Activated CD4-positive, alpha-beta memory T cell treated with anti-CD3 and anti-CD28 coated beads for 36 hours (primary cell): ENCODE measurements at regions not wholly inside any gene's neighbourhood (a gene's known extent, or its start where the extent isn't known, plus 50 kb on each side); places are given as distances from the start of the nearest gene placed in this dataset.

Experiments
- CTCF ChIA-PET: fragments of 350-600 bp; sonication (Branson Sonifier 250); formaldehyde crosslinking; loops from one replicate; lab custom pipeline; 2021; ENCODE audit warnings: antibody characterized with exemption, inconsistent platforms; lab: Charles Lee
- POLR2A ChIA-PET: fragments of 350-600 bp; sonication (Branson Sonifier 250); formaldehyde crosslinking; loops from one replicate; lab custom pipeline; 2021; ENCODE audit warnings: antibody characterized with exemption; lab: Charles Lee
- DNase-seq: peaks from one replicate; pipeline ENCODE4 v3.0.0-alpha.2; 2020
- H3K27ac Mint-ChIP-seq: one replicate; pipeline ENCODE4 v1.8.0; 2021; ENCODE audit warnings: mixed read lengths
- H3K27me3 Mint-ChIP-seq: one replicate; pipeline ENCODE4 v1.8.0; 2021; ENCODE audit warnings: mixed read lengths
- H3K36me3 Mint-ChIP-seq: one replicate; pipeline ENCODE4 v1.8.0; 2021; ENCODE audit warnings: mixed read lengths
- H3K4me1 Mint-ChIP-seq: one replicate; pipeline ENCODE4 v1.8.0; 2021; ENCODE audit warnings: low read depth, mixed read lengths
- H3K4me3 Mint-ChIP-seq: one replicate; pipeline ENCODE4 v1.8.0; 2021; ENCODE audit warnings: mild to moderate bottlenecking, mixed read lengths
- H3K9me3 Mint-ChIP-seq: one replicate; pipeline ENCODE4 v1.8.0; 2021; ENCODE audit warnings: mixed read lengths
- intact Hi-C: fragments of 100-400 bp; cut with micrococcal nuclease; formaldehyde crosslinking; loops from one replicate; pipeline ENCODE4 v1.15.1; 2023

DNA sequence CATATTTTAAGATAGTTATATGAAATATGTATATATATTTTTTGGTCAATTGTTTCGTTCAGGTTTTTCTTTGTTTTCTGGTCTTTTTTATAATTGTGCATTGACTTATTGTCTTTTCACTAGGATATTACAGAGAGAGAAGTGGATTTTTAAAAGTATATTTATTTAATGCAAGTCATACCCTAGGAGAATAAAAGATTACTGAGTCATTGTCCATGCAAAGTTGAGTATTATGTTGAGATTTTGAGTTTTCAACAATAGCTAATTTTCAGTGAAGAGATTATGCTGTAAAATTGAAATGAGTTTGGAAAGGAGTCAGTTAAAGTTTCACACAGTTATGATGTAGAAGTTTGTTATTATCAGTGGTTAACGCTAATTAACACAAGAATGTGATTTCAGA, 203.6 kb upstream of the SPRED2 start:
- intact Hi-C loops = no loop called here
- H3K4me3 Mint-ChIP-seq = no peak overlapping the region

DNA sequence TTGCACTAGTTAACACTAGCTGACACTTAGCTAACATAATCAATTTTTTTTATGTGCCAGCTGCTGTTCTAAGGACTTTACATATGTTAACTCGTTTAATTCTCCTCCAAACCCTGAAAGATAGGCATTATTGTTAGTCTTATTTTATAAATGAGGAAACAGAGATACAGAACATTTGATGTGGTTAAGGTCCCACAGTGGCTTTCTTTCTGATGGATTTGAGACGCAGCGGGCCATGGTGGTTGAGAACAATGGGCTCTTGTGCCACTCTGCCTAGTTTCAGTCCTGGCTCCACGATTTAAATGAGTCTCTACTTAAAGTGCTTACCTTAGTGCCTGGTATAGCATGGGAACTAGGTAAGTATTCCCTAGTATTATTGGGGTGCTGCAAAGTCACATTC, 201.9 kb upstream of the SPRED2 start:
- no peak overlapping the region for H3K27ac Mint-ChIP-seq
- ChIA-PET CTCF (no interaction called here), POLR2A (interaction anchor here (0.6 kb wide), 1 partner anchor 45 kb away, joined by 7 read pairs; no protein-coding TSS in a partner anchor)
- H3K4me1 Mint-ChIP-seq = no peaks in the 10 kb centered on the region
- H3K9me3 Mint-ChIP-seq = no peaks in the 10 kb centered on the region
- H3K36me3 Mint-ChIP-seq = no peaks in the 10 kb centered on the region
- intact Hi-C loops = no loop called here
- H3K4me3 Mint-ChIP-seq = no peak overlapping the region
- no peak for DNase-seq
- peaks cover 8% of the 10 kb centered on the region for H3K27me3 Mint-ChIP-seq

More for the DNA sequence above, 203.6 kb upstream of the SPRED2 start:
- H3K27me3 Mint-ChIP-seq = peaks cover 12% of the 10 kb centered on the region
- no peak overlapping the region for H3K27ac Mint-ChIP-seq
- ChIA-PET POLR2A (no interaction called here), CTCF (no interaction called here)
- no peak for DNase-seq
- no peaks in the 10 kb centered on the region for H3K36me3 Mint-ChIP-seq
- no peaks in the 10 kb centered on the region for H3K9me3 Mint-ChIP-seq
- peaks cover 3% of the 10 kb centered on the region for H3K4me1 Mint-ChIP-seq

GRCh38 chr2:65630643-65631042, 198.2 kb upstream of the SPRED2 start:
- Mint-ChIP-seq H3K4me3 (no peak overlapping the region), H3K27me3 (peaks cover 11% of the 10 kb centered on the region), H3K4me1 (no peaks in the 10 kb centered on the region), H3K27ac (no peak overlapping the region), H3K9me3 (no peaks in the 10 kb centered on the region), H3K36me3 (no peaks in the 10 kb centered on the region)
- CTCF ChIA-PET = no interaction called here
- POLR2A ChIA-PET = no interaction called here
- intact Hi-C loops = no loop called here
- no peak for DNase-seq

GRCh38 chr2:65628156-65628555, 195.8 kb upstream of the SPRED2 start:
- DNase-seq = no peak
- ChIA-PET CTCF (no interaction called here), POLR2A (no interaction called here)
- intact Hi-C loops = no loop called here
- no peak overlapping the region for H3K4me3 Mint-ChIP-seq
- H3K9me3 Mint-ChIP-seq = no peaks in the 10 kb centered on the region
- peaks cover 16% of the 10 kb centered on the region for H3K27me3 Mint-ChIP-seq
- H3K36me3 Mint-ChIP-seq = no peaks in the 10 kb centered on the region
- no peaks in the 10 kb centered on the region for H3K4me1 Mint-ChIP-seq
- no peak overlapping the region for H3K27ac Mint-ChIP-seq

GRCh38 chr2:65626831-65627230, 194.4 kb upstream of the SPRED2 start:
- Mint-ChIP-seq H3K27me3 (peaks cover 29% of the 10 kb centered on the region), H3K27ac (no peak overlapping the region), H3K9me3 (no peaks in the 10 kb centered on the region), H3K4me1 (no peaks in the 10 kb centered on the region), H3K36me3 (no peaks in the 10 kb centered on the region), H3K4me3 (no peak overlapping the region)
- POLR2A ChIA-PET = no interaction called here
- CTCF ChIA-PET = interaction anchor here (0.6 kb wide), 1 partner anchor 1583 kb away, joined by 3 read pairs; no protein-coding TSS in a partner anchor
- no peak for DNase-seq
- intact Hi-C loops = no loop called here

DNA sequence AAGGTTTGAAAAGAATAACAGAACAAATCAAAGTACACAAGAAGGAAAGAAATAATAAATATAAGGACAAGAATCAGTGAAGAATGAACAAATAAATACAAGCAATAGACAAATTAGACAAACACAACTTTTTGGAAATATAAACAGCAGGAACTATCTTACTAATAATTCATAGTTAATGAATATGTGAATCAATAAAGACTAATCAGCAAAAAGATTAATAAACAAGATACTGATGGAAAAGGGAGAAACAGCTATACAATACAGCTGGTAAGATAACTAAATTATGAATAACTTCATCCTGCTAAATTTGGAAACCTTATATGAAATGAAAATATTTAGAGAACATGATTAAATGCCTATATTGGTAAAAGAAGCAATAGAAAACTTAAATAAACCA, 193.6 kb upstream of the SPRED2 start:
- intact Hi-C loops = no loop called here
- H3K4me3 Mint-ChIP-seq = no peak overlapping the region
- no peaks in the 10 kb centered on the region for H3K9me3 Mint-ChIP-seq
- CTCF ChIA-PET = no interaction called here
- peaks cover 29% of the 10 kb centered on the region for H3K27me3 Mint-ChIP-seq
- POLR2A ChIA-PET = no interaction called here
- DNase-seq = no peak
- no peak overlapping the region for H3K27ac Mint-ChIP-seq
- H3K36me3 Mint-ChIP-seq = no peaks in the 10 kb centered on the region
- no peaks in the 10 kb centered on the region for H3K4me1 Mint-ChIP-seq

DNA sequence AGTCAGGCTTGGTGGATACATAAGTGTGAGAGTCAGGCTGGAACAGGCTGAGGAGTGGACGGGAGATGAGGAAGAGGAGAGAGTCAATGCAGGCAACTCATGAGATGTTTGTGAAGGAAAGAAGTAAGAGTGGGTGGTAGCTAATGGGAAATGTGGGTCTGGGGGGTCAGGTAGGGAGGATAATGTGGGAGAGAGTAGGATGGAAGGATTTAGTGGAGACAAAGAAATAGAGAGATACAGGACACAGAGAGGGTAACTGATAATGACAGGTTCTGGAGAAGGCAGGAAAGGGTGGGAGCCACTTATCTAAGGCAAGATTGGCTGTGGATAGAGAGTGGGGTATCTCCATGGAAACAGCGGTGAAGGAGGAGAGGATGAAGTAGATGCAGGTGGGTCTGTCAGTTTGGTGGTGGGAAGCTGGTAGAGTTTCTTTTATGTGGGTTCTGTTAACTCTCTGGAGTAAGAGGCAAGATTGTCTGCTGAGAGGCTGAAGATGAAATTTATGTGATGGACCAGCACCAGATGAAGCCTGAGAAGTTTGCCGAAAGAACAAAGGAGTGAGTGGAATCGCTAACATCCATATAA, 190.6 kb upstream of the SPRED2 start:
- ChIA-PET POLR2A (no interaction called here), CTCF (no interaction called here)
- H3K27me3 Mint-ChIP-seq = peaks cover 32% of the 10 kb centered on the region
- H3K4me3 Mint-ChIP-seq = no peak overlapping the region
- intact Hi-C loops = no loop called here
- no peaks in the 10 kb centered on the region for H3K4me1 Mint-ChIP-seq
- DNase-seq = no peak
- no peaks in the 10 kb centered on the region for H3K36me3 Mint-ChIP-seq
- no peaks in the 10 kb centered on the region for H3K9me3 Mint-ChIP-seq
- H3K27ac Mint-ChIP-seq = no peak overlapping the region

DNA sequence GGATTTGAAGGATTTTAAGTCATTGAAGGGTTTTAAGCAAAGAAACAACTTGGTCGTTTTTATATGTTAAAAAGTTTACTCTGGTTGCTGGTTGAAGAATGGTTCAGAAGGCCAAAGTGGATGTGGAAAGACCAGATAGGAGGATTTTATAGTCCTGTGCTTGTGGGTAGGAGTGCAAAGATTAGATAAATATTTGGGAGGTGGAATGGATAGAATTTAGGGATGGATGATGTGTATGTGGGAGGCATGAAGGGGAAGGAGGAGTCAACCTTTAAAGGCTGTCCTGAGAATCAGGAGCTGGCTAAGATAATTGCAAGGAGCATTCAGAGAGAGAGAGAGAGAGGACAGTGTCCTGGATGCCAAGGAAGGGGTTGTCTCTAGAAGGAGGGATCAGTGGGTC, 190.1 kb upstream of the SPRED2 start:
- H3K27me3 Mint-ChIP-seq = peaks cover 30% of the 10 kb centered on the region
- H3K4me1 Mint-ChIP-seq = no peaks in the 10 kb centered on the region
- H3K36me3 Mint-ChIP-seq = no peaks in the 10 kb centered on the region
- DNase-seq = no peak
- H3K27ac Mint-ChIP-seq = no peak overlapping the region
- CTCF ChIA-PET = no interaction called here
- H3K4me3 Mint-ChIP-seq = no peak overlapping the region
- POLR2A ChIA-PET = no interaction called here
- no peaks in the 10 kb centered on the region for H3K9me3 Mint-ChIP-seq
- intact Hi-C loops = no loop called here

- intact Hi-C loops = no loop called here
- CTCF ChIA-PET = interaction anchor here (0.6 to 1.6 kb wide), 2 partner anchors 20 to 371 kb away, joined by 3 to 4 read pairs; no protein-coding TSS in a partner anchor
Measured at GRCh38 chr2:65620524-65620923, 188.1 kb upstream of the SPRED2 start.

GRCh38 chr2:65620026-65620425, 187.6 kb upstream of the SPRED2 start:
- CTCF ChIA-PET = interaction anchor here (0.6 to 1.6 kb wide), 2 partner anchors 20 to 372 kb away, joined by 3 to 4 read pairs; no protein-coding TSS in a partner anchor
- intact Hi-C loops = no loop called here
- no peak for DNase-seq
- Mint-ChIP-seq H3K4me1 (no peaks in the 10 kb centered on the region), H3K4me3 (no peak overlapping the region), H3K36me3 (no peaks in the 10 kb centered on the region), H3K27ac (no peak overlapping the region), H3K27me3 (peaks cover 29% of the 10 kb centered on the region), H3K9me3 (no peaks in the 10 kb centered on the region)
- POLR2A ChIA-PET = no interaction called here

More at GRCh38 chr2:65620524-65620923, 188.1 kb upstream of the SPRED2 start:
- H3K4me1 Mint-ChIP-seq = no peaks in the 10 kb centered on the region
- H3K4me3 Mint-ChIP-seq = no peak overlapping the region
- POLR2A ChIA-PET = no interaction called here
- no peak overlapping the region for H3K27ac Mint-ChIP-seq
- H3K36me3 Mint-ChIP-seq = no peaks in the 10 kb centered on the region
- DNase-seq = no peak
- peaks cover 29% of the 10 kb centered on the region for H3K27me3 Mint-ChIP-seq
- H3K9me3 Mint-ChIP-seq = no peaks in the 10 kb centered on the region

- ChIA-PET POLR2A (no interaction called here), CTCF (no interaction called here)
- no peak for DNase-seq
- Mint-ChIP-seq H3K27ac (no peak overlapping the region), H3K4me1 (no peaks in the 10 kb centered on the region), H3K9me3 (no peaks in the 10 kb centered on the region), H3K27me3 (peaks cover 6% of the 10 kb centered on the region), H3K36me3 (no peaks in the 10 kb centered on the region), H3K4me3 (no peak overlapping the region)
- intact Hi-C loops = no loop called here
Measured at GRCh38 chr2:65615602-65616001, 183.2 kb upstream of the SPRED2 start.

GRCh38 chr2:65613968-65614555, 181.7 kb upstream of the SPRED2 start:
- peaks cover 1% of the 10 kb centered on the region for H3K27me3 Mint-ChIP-seq
- no peaks in the 10 kb centered on the region for H3K4me1 Mint-ChIP-seq
- H3K27ac Mint-ChIP-seq = no peak overlapping the region
- intact Hi-C loops = no loop called here
- H3K36me3 Mint-ChIP-seq = no peaks in the 10 kb centered on the region
- ChIA-PET CTCF (no interaction called here), POLR2A (no interaction called here)
- no peaks in the 10 kb centered on the region for H3K9me3 Mint-ChIP-seq
- no peak overlapping the region for H3K4me3 Mint-ChIP-seq
- DNase-seq = no peak

DNA sequence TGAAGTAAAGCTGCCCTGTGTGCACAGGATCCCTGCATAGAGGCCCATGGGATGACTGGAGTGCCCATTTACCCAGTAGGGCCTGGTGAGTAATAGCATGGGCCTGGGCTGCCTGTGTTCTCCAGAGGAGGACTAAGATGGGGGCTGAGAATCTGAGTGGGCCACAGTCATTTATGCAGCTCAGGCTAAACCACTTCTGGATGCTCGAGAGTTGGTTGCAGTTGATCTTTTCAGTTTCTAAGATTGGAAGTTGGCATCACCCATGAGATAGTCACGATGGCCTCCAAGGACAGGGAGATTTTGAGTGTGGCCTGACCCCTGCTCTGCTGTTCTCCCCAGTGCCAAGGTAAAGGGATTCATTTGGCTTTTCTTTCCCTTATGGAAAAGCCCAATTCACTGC, 179.1 kb upstream of the SPRED2 start:
- H3K4me3 Mint-ChIP-seq = no peak overlapping the region
- no peaks in the 10 kb centered on the region for H3K36me3 Mint-ChIP-seq
- intact Hi-C loops = no loop called here
- ChIA-PET CTCF (no interaction called here), POLR2A (no interaction called here)
- H3K27me3 Mint-ChIP-seq = peaks cover 2% of the 10 kb centered on the region
- no peak for DNase-seq
- H3K9me3 Mint-ChIP-seq = no peaks in the 10 kb centered on the region
- no peak overlapping the region for H3K27ac Mint-ChIP-seq
- H3K4me1 Mint-ChIP-seq = peaks cover 6% of the 10 kb centered on the region
